ENCODE measurements at regions not wholly inside any gene's neighbourhood (a gene's known extent, or its start where the extent isn't known, plus 50 kb on each side); places are given as distances from the start of the nearest gene placed in this dataset.

GRCh38 chrX:6778544-6779503 lies 243.9 kb upstream of the VCX3A start:
- no peak for DNase-seq (ENCODE audit: low spot score)

GRCh38 chrX:6777238-6778002 lies 242.5 kb upstream of the VCX3A start:
- no peak for DNase-seq (ENCODE audit: low spot score)

DNA sequence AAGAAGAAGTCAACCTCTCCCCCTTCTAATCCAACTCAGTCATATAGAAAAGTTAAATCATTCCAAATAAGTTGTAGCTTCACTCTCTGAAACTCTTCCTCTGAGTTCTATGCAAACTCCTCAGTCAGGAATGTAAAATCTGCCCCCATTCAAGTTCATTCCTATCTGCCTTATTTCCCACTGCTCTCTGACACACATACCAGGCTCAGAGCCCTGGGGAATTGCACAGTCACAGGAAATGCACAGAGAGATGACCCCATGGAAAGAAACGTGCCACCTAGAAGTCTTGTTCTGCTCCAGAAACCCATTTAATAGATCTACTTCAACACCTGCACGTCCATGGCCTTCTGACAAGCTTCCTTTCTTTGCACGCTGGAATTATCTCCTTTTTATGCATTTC lies 236.0 kb upstream of the VCX3A start:
- no peak for DNase-seq (ENCODE audit: low spot score)

DNA sequence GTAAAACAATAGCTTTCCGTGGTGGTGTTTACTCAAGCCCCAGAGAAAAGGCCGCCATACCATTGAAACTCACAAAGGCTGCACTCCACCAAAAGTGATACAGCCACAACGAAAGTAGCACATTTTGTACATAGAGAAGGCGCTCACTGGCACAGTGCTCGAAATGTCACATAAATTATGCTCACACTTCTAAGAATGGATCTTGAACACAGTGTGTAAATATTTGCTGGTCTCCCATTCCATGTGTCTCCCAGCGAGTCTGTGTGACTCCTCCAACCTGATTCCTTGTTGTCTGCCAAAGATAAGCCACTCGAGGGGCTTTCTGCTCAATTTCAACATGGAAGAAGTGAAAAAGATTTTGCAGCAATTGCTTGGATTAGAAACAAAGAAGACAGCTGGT lies 234.0 kb upstream of the VCX3A start:
- no peak for DNase-seq (ENCODE audit: low spot score)

DNA sequence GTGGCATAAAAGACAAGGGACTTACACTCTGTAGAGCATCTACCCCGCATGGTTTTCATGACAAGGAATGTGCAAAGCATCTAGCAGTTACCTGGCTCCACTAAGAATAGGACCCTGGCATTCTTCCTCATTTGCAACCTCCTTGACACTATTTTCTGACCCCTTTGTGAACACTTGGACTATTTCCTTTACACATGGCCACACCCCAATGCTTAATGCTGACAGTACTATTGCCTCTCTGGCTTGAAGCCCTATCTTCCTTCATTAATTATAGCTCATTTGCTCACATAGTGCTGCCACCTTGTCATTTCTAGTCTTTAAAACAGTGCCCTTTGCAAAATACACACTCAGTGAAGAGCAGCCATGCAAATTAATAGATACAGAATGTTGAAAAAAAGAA lies 226.3 kb upstream of the VCX3A start:
- no peak for DNase-seq (ENCODE audit: low spot score)

GRCh38 chrX:6759655-6760375 lies 224.9 kb upstream of the VCX3A start:
- DNase-seq (ENCODE audit: low spot score) = no peak

GRCh38 chrX:6758234-6758633 lies 223.3 kb upstream of the VCX3A start:
- no peak for DNase-seq (ENCODE audit: low spot score)

- no peak for DNase-seq (ENCODE audit: low spot score)
Observed at GRCh38 chrX:6757631-6758030, 222.7 kb upstream of the VCX3A start.

DNA sequence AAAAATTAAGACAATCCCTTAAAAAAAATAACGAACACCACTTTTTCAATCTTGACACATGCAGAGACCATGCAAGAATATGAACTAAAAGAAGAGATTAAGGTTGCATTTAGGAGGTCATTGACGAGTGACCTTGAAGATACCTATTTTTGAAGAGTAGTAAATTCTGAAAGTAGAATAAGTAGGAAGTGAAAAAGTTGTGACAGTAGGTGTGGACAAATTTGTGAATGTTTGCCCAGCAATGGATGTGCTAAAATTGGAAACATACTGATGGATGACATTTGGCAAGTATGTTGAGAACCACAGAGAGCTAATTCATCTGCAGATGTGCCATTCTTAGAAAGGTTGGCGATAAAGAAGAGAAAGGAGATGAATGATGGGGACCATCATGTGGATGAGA lies 213.7 kb upstream of the VCX3A start:
- DNase-seq (ENCODE audit: low spot score) = no peak

DNA sequence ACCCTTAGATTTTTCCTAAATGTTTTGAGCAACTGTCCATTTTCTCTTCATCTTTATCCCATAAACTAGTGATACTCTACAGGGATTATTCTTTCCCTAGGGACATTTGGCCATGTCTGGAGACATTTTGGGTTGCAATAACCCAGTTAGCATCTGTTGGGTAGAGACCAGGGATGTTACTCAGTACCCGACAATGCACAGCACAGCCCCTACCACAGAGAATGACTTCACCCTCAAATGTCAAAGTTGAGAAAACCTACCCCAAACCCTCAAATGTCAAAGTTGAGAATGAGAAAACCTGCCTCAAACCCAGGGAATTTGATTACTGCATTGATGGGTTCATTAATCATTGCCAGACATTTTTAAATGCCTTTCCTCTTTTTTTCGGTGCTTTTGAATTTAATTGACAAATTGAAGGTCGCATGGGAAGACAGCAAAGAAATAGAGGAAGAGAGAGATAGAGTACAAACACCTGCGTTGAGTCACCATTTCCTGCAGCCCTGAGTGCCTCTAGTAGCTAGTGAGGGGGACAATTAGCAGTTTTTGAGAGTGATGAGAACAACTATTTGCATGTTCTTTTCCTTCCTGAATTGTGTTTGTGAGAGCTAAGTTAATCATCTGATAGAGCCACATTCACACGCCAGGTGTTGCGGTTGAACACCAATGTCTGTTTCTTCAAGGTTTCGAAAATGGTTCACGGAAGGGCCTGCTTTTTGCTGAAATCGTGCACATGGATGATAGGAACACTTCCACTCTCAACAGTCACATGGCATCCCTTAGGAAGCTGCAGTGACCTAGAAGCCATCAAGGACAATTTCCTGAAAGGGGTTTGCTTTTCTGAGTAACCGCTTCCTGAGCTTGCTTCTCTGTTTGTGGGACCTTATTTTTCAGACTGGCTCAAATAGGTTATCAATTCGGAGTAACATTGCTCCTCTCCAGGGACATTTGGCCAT lies 203.9 kb upstream of the VCX3A start:
- no peak for DNase-seq (ENCODE audit: low spot score)

DNA sequence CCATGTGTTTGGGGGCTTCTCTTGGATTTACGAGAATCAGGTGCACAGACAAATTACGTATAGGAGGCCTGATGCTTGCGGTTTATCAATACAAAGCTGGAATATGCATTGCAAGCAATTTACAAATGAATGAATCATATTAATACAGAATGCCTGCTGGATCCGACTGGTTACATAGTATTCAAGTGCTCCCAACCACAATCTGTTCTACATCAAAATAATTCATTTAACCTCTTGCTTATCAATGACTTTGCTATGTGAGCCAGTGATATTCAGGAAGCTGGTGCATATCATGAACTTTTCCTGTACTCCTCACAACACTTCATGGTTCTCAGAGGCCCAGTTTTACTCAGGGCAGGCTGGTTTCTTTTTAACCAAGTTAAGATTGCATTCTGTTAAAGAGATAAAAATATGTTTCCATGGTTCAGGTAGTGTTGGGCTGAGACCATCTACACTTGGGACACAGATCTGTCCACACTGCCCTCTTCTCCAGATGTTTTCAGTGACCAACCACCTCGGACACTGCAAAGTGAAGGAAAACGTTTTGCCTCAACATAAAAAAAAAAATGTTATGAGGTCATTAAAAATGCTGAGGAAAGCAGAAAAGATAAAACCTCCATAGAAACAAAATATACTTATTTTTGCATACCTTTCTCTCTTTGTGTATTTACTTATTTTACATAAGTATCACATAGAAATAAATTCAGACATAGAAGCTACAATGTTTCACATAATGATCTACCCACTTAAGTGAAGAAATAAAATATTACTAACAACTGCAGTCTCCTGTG lies 200.1 kb upstream of the VCX3A start:
- no peak for DNase-seq (ENCODE audit: low spot score)

- DNase-seq (ENCODE audit: low spot score) = no peak
Observed at GRCh38 chrX:6732101-6732500, 197.2 kb upstream of the VCX3A start.

DNA sequence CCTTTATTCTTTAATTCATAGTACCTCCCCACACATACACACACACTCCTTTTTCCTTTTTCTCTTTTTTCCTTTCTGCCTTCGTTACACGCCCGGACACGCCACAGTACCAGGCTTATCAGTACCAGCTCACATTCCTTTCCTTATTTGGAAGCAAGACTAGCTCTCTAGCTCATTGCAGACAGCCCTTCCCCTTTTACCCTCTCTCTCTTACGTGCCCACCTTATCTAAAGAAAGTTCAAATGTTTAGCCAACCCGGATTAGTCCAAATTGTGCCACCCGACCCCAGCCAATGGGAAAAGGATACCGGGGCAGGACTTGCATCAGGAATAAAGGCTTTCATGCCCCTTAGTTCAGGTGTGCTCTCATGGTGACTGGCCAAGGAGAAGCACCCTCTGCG lies 194.7 kb upstream of the VCX3A start:
- no peak for DNase-seq (ENCODE audit: low spot score)

DNA sequence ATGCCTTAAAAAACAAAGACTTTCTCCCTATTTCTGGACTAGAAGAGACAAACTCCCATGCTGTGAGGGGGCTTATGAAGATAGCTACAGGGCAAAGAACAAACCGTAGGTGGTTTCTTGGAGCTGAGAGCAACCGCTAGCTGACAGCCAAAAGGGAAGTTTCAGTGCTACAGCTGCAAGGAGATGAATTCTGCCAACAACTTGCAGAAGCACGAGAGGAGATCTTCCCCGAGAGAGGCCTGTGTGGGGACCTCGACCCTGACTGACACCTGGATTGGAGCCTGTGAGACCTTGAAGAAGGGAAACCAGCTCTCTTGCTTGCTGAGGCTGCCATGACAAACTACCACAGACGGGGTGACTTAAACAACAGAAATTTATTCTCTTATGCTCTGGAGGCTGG lies 183.8 kb upstream of the VCX3A start:
- no peak for DNase-seq (ENCODE audit: low spot score)

DNA sequence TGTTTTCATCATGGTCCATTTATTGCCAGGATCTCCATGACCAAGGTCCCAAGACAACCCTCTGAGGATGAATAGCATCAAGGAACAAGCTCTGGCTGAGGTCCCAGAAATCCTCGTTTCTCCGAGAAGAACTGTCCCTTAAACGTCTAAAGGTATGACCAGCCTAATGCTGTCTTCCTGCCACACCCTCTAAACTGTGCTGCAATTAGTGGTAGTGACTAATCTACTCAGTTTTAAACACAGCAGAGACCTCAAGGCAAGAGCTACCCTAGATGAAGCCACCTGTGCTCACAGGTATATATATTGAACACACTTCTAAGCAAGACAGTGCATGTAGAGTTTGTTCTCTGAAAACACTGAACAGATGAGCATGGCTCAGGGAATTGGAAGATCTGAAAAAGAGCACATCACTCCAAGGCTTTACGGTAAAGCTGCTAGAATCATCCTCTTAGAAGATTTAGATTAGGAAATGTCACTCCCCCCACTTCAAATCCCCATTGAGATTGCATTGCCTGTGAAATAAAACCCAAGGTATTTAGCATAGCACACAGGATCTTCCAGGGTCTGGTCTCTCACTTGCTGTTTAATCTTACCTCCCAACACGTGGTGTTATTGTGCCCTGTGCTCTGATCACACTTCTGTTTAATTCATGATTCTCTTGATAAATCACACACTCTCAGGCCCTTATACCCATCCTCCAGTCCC lies 173.9 kb upstream of the VCX3A start:
- DNase-seq (ENCODE audit: low spot score) = no peak

- no peak for DNase-seq (ENCODE audit: low spot score)
Observed at GRCh38 chrX:6708041-6708440, 173.1 kb upstream of the VCX3A start.

DNA sequence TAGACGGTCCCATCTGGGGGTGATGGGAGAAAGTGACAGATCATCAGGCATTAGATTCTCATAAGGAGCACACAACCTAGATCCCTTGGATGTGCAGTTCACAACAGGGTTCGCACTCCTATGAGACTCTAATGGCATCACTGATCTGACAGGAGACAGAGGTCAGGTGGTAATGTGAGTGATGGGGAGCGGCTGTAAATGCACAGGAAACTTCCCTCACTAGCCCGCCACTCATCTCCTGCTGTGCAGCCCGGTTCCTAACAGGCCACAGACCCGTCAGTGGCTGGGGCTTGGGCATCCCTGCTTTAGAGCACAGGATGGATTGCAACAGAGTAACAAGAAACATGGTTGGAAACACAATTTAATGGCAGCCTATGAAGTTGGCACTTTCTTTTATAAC lies 172.6 kb upstream of the VCX3A start:
- no peak for DNase-seq (ENCODE audit: low spot score)

- DNase-seq (ENCODE audit: low spot score) = no peak
Observed at GRCh38 chrX:6701085-6701484, 166.2 kb upstream of the VCX3A start.

- no peak for DNase-seq (ENCODE audit: low spot score)
Observed at GRCh38 chrX:6695717-6696116, 160.8 kb upstream of the VCX3A start.

GRCh38 chrX:6694977-6695376 lies 160.1 kb upstream of the VCX3A start:
- DNase-seq (ENCODE audit: low spot score) = no peak

All from AG08395 (cell line).